HPDE6-E6E7 (cell line): ENCODE measurements at regions not wholly inside any gene's neighbourhood (a gene's known extent, or its start where the extent isn't known, plus 50 kb on each side); places are given as distances from the start of the nearest gene placed in this dataset.
"Not testable (repeated sequence)": the region's sequence is repeated elsewhere in the genome, so short reads cannot be mapped to it uniquely, and the experiment has no call there.

Experiments
- DNase-seq: peaks from one replicate; pipeline ENCODE4 v3.0.0; 2011; ENCODE audit warnings: missing footprints; ENCODE audit errors: extremely low spot score

- DNase-seq, result no peak
These were observed 95.5 kb upstream of the CPEB2 start for GRCh38 chr4:14906805-14907204.

GRCh38 chr4:14908635-14909034, 93.6 kb upstream of the CPEB2 start:
- DNase-seq, result peak; percentile 33

DNA sequence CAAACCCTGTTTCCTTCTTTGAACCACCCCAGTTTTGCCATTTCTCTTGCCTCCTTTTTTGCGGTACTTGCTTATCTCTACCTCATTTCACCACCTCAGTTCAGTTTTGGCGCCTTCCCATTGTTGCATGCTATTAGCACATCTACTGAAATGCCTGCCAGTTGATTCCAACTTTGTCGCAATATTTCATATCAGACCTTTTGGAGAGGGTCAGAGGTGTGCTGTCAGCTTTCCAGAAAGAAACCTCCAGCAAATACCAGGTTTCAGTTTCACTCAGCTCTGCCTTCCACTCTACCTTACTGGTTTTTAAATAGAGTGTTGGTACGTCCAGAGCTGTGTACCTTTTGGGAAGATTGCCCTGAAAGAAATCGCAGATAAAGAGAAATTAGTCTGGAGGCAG, 91.9 kb upstream of the CPEB2 start:
- DNase-seq, result no peak

GRCh38 chr4:14912426-14912825, 89.9 kb upstream of the CPEB2 start:
- DNase-seq, result no peak

GRCh38 chr4:14915018-14915417, 87.3 kb upstream of the CPEB2 start:
- no peak for DNase-seq

- peak; percentile 20 for DNase-seq
These were observed 85.6 kb upstream of the CPEB2 start for GRCh38 chr4:14916554-14917297.

- DNase-seq, result no peak
These were observed 85.0 kb upstream of the CPEB2 start for GRCh38 chr4:14917298-14917633.

GRCh38 chr4:14918336-14918735, 83.9 kb upstream of the CPEB2 start:
- DNase-seq, result no peak

DNA sequence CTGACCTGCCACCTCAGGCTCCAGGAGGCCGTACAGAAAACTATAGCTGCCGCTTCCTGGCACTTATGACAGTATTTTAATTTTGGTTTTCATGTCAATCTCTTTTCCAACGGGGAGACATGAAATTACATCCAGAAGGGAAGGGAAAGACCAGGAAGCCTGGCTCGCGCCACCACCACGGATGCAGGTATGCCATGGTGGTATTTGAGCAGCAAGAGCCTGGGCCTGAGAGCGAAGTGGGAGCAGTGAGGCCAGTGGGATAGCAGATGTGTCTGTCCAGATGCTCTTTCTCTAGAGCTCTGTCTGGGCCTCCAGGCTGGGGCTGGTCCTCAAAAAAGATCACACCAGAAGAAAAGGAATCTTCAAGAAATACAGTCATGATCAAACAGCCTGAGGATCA, 82.5 kb upstream of the CPEB2 start:
- no peak for DNase-seq

DNA sequence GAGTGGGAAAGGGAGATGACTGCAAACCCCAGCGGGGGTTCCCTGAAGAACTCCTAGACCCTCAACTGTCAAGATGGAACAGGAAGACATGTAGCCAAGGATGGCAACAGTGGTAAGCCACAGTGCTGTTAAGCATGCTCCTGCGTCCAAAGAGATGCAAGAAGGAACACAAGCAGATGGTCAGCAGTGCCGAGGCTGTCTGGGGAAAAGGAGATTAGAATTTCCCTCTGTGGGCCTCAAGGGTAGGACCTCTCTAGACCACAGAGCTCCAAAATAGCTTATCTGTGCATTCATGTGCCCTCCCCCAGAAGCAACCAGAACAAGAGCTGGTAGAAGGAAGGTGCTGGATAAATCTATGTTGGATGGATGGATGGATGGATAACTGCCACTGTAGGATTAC, 82.0 kb upstream of the CPEB2 start:
- no peak for DNase-seq

GRCh38 chr4:14920759-14921320, 81.4 kb upstream of the CPEB2 start:
- DNase-seq, result no peak

- not testable (repeated sequence) for DNase-seq
These were observed 80.5 kb upstream of the CPEB2 start for GRCh38 chr4:14921781-14922180.

DNA sequence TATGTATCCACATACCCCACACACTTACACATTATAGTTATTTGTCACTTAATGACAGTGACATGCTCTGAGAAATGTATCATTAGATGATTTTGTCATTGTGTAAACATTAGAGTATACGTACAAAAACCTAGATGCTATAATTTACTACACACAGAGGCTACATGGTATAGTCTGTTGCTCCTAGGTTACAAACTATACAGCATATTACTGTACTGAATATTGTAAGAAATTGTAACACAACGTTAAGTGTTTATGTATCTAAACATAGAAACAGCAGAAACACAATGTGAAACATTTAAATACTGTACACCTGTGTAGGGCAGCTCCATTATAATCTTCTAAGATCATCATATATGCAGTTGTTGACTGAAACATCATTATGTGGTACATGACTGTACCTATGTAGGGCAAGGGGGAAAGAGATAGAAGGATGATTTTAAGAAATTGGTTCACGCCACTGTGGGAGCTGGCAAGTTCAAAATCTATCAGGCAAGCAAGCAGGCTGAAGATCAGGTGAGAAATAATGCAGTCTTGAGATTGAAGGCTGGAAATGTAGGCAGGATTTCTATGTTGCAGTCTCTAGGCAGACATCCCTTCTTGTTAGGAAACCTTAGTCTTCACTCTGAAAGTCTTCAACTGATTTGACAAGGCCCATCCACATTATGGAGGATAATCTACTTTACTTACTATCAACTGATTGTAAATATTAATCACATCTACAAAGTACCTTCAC, 78.0 kb upstream of the CPEB2 start:
- DNase-seq, result no peak

DNA sequence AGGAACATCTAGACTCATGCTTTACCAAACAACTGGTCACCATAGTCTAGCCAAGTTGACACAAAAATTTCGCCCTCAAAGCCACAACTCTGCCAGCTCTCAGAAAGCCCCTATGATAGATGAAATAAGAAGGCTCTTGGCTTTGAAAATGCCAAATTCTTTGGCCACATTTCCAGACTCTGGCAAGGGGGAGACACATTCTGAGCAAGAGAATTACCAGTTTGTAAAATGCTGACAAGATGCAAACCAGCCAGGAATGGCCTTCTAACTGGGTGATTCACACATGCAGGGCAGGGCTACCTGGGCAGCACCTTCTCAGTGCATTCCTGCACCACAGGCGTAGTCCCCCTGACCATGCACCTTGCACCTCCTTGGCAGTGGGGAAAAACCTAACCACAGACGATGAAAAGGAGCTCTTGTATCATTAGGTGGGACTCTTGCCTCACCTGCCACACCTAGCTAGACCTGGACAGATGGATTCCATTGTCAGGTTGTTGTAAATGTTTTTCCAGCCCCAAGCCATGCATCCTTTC, 77.4 kb upstream of the CPEB2 start:
- DNase-seq, result no peak

DNA sequence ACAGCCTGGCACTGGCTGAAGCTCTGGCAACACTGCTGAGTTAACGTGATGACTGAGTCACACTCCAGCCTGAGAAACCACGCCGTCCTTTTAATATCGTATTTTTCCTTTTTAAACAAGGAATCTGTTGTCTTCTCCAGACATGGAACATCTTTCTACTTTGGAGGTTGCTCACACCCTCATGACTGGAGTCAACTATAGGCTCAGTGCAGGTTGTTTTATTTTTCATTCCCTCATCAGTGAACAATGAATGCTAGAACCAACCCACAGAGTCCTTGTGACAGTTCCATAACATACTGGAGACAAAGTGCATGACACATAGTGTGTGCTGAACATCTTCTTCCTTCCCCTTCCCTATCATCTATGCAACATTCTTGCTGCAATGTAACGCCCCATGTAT, 76.8 kb upstream of the CPEB2 start:
- no peak for DNase-seq

- no peak for DNase-seq
These were observed 75.9 kb upstream of the CPEB2 start for GRCh38 chr4:14926368-14926767.

DNA sequence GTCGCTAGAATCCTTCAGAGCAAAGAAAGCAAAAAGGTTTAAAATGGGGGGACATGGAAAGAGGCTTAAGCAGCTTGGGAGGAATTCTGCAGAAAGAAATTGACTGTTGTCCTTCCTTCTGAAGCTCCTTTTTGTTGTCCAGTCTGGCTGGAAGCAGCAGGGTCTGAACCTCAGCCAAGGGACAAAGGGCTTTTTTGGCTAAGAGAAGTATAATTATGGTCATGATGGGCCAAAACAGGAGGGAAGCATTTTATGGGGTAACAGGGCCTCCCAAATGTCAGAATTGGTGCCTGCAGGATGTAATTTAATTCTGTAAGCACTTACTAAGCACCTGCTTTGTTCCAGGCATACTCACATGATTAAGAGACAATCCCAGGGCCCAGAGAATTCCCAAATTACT, 74.2 kb upstream of the CPEB2 start:
- no peak for DNase-seq

GRCh38 chr4:14929669-14930068, 72.6 kb upstream of the CPEB2 start:
- no peak for DNase-seq

DNA sequence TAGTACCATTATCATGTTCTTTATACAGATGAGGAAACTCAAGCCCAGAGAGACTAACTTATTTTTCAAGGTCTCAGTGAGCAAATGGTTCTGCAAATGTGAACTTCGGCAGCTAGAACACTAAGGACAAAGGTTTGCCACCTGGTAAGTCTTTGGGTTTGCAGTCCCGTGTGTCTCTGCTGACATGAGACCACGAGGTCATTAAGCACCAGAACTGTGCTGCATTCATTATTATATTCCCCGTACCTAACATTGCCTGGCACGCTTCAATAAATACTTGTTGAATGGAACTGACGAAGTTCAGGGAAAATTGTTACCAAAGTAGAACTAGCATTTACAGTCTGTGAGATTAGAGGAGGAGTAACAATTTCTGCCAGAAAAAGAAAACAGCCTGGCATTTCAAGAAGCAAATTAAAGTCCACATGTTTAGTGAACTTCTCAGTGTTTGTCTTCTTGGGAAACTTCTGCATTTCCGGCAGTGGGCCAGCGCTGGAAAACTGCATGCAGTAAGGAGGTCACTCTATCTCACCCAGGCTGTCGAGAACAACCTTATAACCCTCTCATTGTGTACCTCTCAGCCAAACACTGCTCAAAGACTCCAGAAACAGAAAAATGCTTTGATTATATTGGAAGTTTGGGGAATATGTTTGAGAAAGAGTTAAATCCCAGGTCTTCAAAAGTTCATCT, 67.4 kb upstream of the CPEB2 start:
- no peak for DNase-seq

- no peak for DNase-seq
These were observed 58.5 kb upstream of the CPEB2 start for GRCh38 chr4:14943749-14944148.

GRCh38 chr4:14952352-14952751, 49.9 kb upstream of the CPEB2 start:
- DNase-seq, result no peak
